H1 (cell line): ENCODE measurements at regions not wholly inside any gene's neighbourhood (a gene's known extent, or its start where the extent isn't known, plus 50 kb on each side); places are given as distances from the start of the nearest gene placed in this dataset.

Experiments used
- CTCF ChIA-PET: fragments of 300-600 bp; sonication (Branson Sonifier 250); formaldehyde crosslinking; loops from one replicate; lab custom pipeline; 2021; ENCODE audit not compliant: partially characterized antibody; lab: Charles Lee
- POLR2A ChIA-PET: fragments of 300-600 bp; sonication (Branson Sonifier 250); formaldehyde crosslinking; loops from one replicate; lab custom pipeline; 2021; ENCODE audit warnings: inconsistent platforms; ENCODE audit not compliant: partially characterized antibody; lab: Charles Lee
- DNase-seq, 2 experiments: peaks; one replicate each; pipeline versions ENCODE4 v3.0.0 to v3.0.0-alpha.2; 2010 to 2022; ENCODE audit warnings: low spot score in 2 of 2, low read depth in 1 of 2, mixed read lengths in 1 of 2
- FAIRE-seq: peaks from 2 replicates; lab custom pipeline; 2011; peaks lifted over from hg19 to GRCh38; lab: Jason Lieb, UNC
- H2AFZ ChIP-seq: 2 replicates; pipeline ENCODE4 v1.8.1; 2012; ENCODE audit warnings: low read length, inconsistent platforms
- H2AK5ac ChIP-seq: 2 replicates; pipeline ENCODE4 v1.6.1; 2013; ENCODE audit warnings: low read depth, low read length
- H2BK120ac ChIP-seq: replicated peaks from 2 replicates; pipeline ENCODE3; 2013; ENCODE audit warnings: low read depth, low read length, inconsistent platforms
- H2BK12ac ChIP-seq: 2 replicates; pipeline ENCODE4 v1.6.1; 2013; ENCODE audit warnings: low read depth, low read length
- H2BK15ac ChIP-seq: 2 replicates; pipeline ENCODE4 v1.6.1; 2013; ENCODE audit warnings: low read length
- H2BK20ac ChIP-seq: 2 replicates; pipeline ENCODE4 v1.6.1; 2013; ENCODE audit warnings: low read length
- H2BK5ac ChIP-seq: 2 replicates; pipeline ENCODE4 v1.6.1; 2013; ENCODE audit warnings: low read depth, low read length
- H3K14ac ChIP-seq: 2 replicates; pipeline ENCODE4 v1.6.1; 2013; ENCODE audit warnings: inconsistent platforms; ENCODE audit not compliant: insufficient read length
- H3K18ac ChIP-seq: 2 replicates; pipeline ENCODE4 v1.6.1; 2013; ENCODE audit warnings: low read length; ENCODE audit errors: extremely low read depth
- H3K23ac ChIP-seq: 2 replicates; pipeline ENCODE4 v1.6.1; 2013; ENCODE audit warnings: inconsistent platforms; ENCODE audit not compliant: insufficient read length
- H3K23me2 ChIP-seq: 2 replicates; pipeline ENCODE4 v1.6.1; 2013; ENCODE audit warnings: low read depth, low read length
- H3K27ac ChIP-seq: 2 replicates; pipeline ENCODE4 v1.6.1; 2011; ENCODE audit warnings: low read depth, low read length, inconsistent platforms
- H3K27me3 ChIP-seq, 4 experiments: replicated peaks in 1 of 4; 1 replicate in 1 of 4; 2 replicates in 3 of 4; pipeline versions ENCODE4 v1.6.1 to v1.8.1; 2011 to 2013; ENCODE audit warnings: low read length in 3 of 4, mild to moderate bottlenecking in 3 of 4, inconsistent platforms in 2 of 4, mixed read lengths in 2 of 4, moderate library complexity in 1 of 4; ENCODE audit not compliant: control insufficient read depth in 3 of 4, insufficient read depth in 3 of 4; ENCODE audit errors: extremely low read depth in 1 of 4
- H3K36me3 ChIP-seq, 4 experiments: 2 replicates each; pipeline versions ENCODE4 v1.6.1 to v1.8.1; 2011 to 2013; ENCODE audit warnings: mild to moderate bottlenecking in 4 of 4, low read length in 3 of 4, moderate library complexity in 2 of 4, control low read depth in 1 of 4, inconsistent platforms in 1 of 4; ENCODE audit not compliant: insufficient read depth in 4 of 4, control insufficient read depth in 2 of 4
- H3K4ac ChIP-seq: replicated peaks from 2 replicates; pipeline ENCODE3; 2013; ENCODE audit warnings: low read length, low read depth, mixed read lengths, inconsistent platforms; ENCODE audit not compliant: insufficient read length
- H3K4me1 ChIP-seq, 4 experiments: replicated peaks in 1 of 4; 1 replicate in 1 of 4; 2 replicates in 3 of 4; pipeline versions ENCODE4 v1.6.1 to v1.8.1; 2011 to 2013; ENCODE audit warnings: low read length in 3 of 4, inconsistent platforms in 2 of 4, mixed read lengths in 1 of 4; ENCODE audit not compliant: insufficient read depth in 4 of 4, control insufficient read depth in 3 of 4
- H3K4me2 ChIP-seq, 2 experiments: 2 replicates each; pipeline versions ENCODE4 v1.6.1 to v1.8.1; 2011 to 2013; ENCODE audit warnings: low read depth in 2 of 2, low read length in 2 of 2, control low read depth in 1 of 2, inconsistent platforms in 1 of 2, mild to moderate bottlenecking in 1 of 2; ENCODE audit not compliant: insufficient read depth in 1 of 2
- H3K4me3 ChIP-seq, 4 experiments: fragments of 200-600, 300-600 bp in 1 of 4; sonication (generic), shearing (Covaris generic), sonication (Bioruptor Twin) in 1 of 4; 2 replicates each; pipeline versions ENCODE4 v1.5.1 to v1.8.1; 2011 to 2016; ENCODE audit warnings: low read length in 4 of 4, low read depth in 3 of 4, control low read depth in 2 of 4, inconsistent platforms in 2 of 4, mild to moderate bottlenecking in 2 of 4, mixed read lengths in 1 of 4, moderate library complexity in 1 of 4; ENCODE audit not compliant: insufficient read depth in 2 of 4; ENCODE audit errors: extremely low read depth in 1 of 4
- H3K56ac ChIP-seq: replicated peaks from 2 replicates; pipeline ENCODE3; 2013; ENCODE audit warnings: low read depth, mild to moderate bottlenecking, mixed read lengths, low read length, inconsistent platforms; ENCODE audit not compliant: insufficient read length
- H3K79me1 ChIP-seq: 2 replicates; pipeline ENCODE4 v1.6.1; 2013; ENCODE audit warnings: low read depth, low read length, control low read depth
- H3K79me2 ChIP-seq, 2 experiments: 2 replicates each; pipeline versions ENCODE4 v1.6.1 to v1.8.1; 2012 to 2013; ENCODE audit warnings: low read length in 2 of 2, mild to moderate bottlenecking in 2 of 2, inconsistent platforms in 1 of 2; ENCODE audit not compliant: insufficient read depth in 2 of 2, control insufficient read depth in 1 of 2
- H3K9ac ChIP-seq, 4 experiments: replicated peaks in 1 of 4; 1 replicate in 1 of 4; 2 replicates in 3 of 4; pipeline versions ENCODE4 v1.6.1 to v1.8.1; 2011 to 2013; ENCODE audit warnings: low read depth in 3 of 4, low read length in 3 of 4, control low read depth in 2 of 4, mild to moderate bottlenecking in 2 of 4, moderate library complexity in 2 of 4, inconsistent platforms in 1 of 4; ENCODE audit errors: extremely low read depth in 1 of 4
- H3K9me3 ChIP-seq, 2 experiments: 2 replicates each; pipeline versions ENCODE4 v1.6.1 to v1.8.1; 2012 to 2013; ENCODE audit warnings: mild to moderate bottlenecking in 2 of 2, moderate library complexity in 2 of 2, control low read depth in 1 of 2, inconsistent platforms in 1 of 2, low read depth in 1 of 2, low read length in 1 of 2, mixed read lengths in 1 of 2; ENCODE audit not compliant: insufficient read depth in 2 of 2
- H4K20me1 ChIP-seq, 2 experiments: replicated peaks in 1 of 2; 2 replicates each; pipeline versions ENCODE3 to v1.8.1; 2011 to 2013; ENCODE audit warnings: inconsistent platforms in 2 of 2, low read length in 2 of 2, mild to moderate bottlenecking in 1 of 2; ENCODE audit not compliant: insufficient read depth in 2 of 2, control insufficient read depth in 1 of 2
- H4K5ac ChIP-seq: 2 replicates; pipeline ENCODE4 v1.6.1; 2013; ENCODE audit warnings: low read length, low read depth, mixed read lengths, inconsistent platforms; ENCODE audit not compliant: insufficient read length
- H4K8ac ChIP-seq: 2 replicates; pipeline ENCODE4 v1.8.0; 2013; ENCODE audit warnings: mild to moderate bottlenecking, moderate library complexity, low read length, inconsistent platforms; ENCODE audit not compliant: insufficient read depth; ENCODE audit errors: extremely low read depth
- H4K91ac ChIP-seq: replicated peaks from 2 replicates; pipeline ENCODE3; 2013; ENCODE audit warnings: low read length, mixed read lengths, inconsistent platforms; ENCODE audit not compliant: insufficient read length
- BRCA1 ChIP-seq: IDR thresholded peaks from 2 replicates; pipeline ENCODE4 v1.6.1; 2012; ENCODE audit warnings: low read depth, low read length, improper control_type of control experiment
- GTF2F1 ChIP-seq: IDR thresholded peaks from 2 replicates; pipeline ENCODE4 v1.6.1; 2012; ENCODE audit warnings: low read depth, low read length, improper control_type of control experiment, borderline replicate concordance
- NRF1 ChIP-seq: IDR thresholded peaks from 2 replicates; pipeline ENCODE4 v1.6.1; 2011; ENCODE audit warnings: mild to moderate bottlenecking, low read depth, low read length, improper control_type of control experiment
- SP4 ChIP-seq: IDR thresholded peaks from 2 replicates; pipeline ENCODE4 v1.6.1; 2012; ENCODE audit warnings: low read length, inconsistent platforms
- YY1 ChIP-seq: IDR thresholded peaks from 2 replicates; pipeline ENCODE4 v1.6.1; 2011; ENCODE audit warnings: low read depth, mild to moderate bottlenecking, low read length
- WGBS, 2 experiments: shearing (Covaris generic) in 1 of 2; methylation state at CpG; one replicate each; pipeline versions ENCODE4 v1.1.6 to v1.1.7; 2013 to 2015; ENCODE audit warnings: low lambda C conversion rate in 2 of 2, mixed read lengths in 2 of 2, inconsistent platforms in 1 of 2, low coverage in 1 of 2, missing lambda C conversion rate in 1 of 2; ENCODE audit not compliant: insufficient replicate concordance in 2 of 2, insufficient coverage in 1 of 2, insufficient read length in 1 of 2; ENCODE audit errors: extremely low coverage in 1 of 2, missing lambda C conversion rate in 1 of 2; 5-methylcytosine and 5-hydroxymethylcytosine counted together

GRCh38 chr5:68744206-68744605 lies 349.6 kb upstream of the SLC30A5 start:
- H2BK120ac ChIP-seq: no peak overlapping the region
- no peak overlapping the region for H3K9ac ChIP-seq
- DNase-seq (no peak), FAIRE-seq (no peak)
- H2BK15ac ChIP-seq: no peak overlapping the region
- H2AK5ac ChIP-seq: no peak overlapping the region
- no peak for TF ChIP-seq SP4
- no peak for TF ChIP-seq NRF1
- no peak for TF ChIP-seq GTF2F1
- no peak for TF ChIP-seq YY1
- TF ChIP-seq BRCA1: no peak
- H4K20me1 ChIP-seq: no peaks in the 10 kb centered on the region
- H4K8ac ChIP-seq: no peak overlapping the region
- H3K14ac ChIP-seq: no peak overlapping the region
- no peaks in the 10 kb centered on the region for H3K9me3 ChIP-seq
- H2AFZ ChIP-seq: no peak overlapping the region
- no peaks in the 10 kb centered on the region for H3K79me2 ChIP-seq
- ChIA-PET CTCF (interaction anchor here (0.7 to 1.3 kb wide), 3 partner anchors 20 to 456 kb away, joined by 3 read pairs; no protein-coding TSS in a partner anchor), POLR2A (no interaction called here)
- H3K27ac ChIP-seq: no peak overlapping the region
- H3K4ac ChIP-seq: no peak overlapping the region
- no peak overlapping the region for H2BK12ac ChIP-seq
- no peaks in the 10 kb centered on the region for H3K23me2 ChIP-seq
- no peak overlapping the region for H2BK5ac ChIP-seq
- H3K36me3 ChIP-seq: no peaks in the 10 kb centered on the region
- H4K91ac ChIP-seq: no peak overlapping the region
- no peak overlapping the region for H3K56ac ChIP-seq
- no peaks in the 10 kb centered on the region for H3K27me3 ChIP-seq
- H3K4me2 ChIP-seq: no peak overlapping the region
- no peaks in the 10 kb centered on the region for H3K79me1 ChIP-seq
- H3K23ac ChIP-seq: no peak overlapping the region
- no peak overlapping the region for H2BK20ac ChIP-seq
- no peak overlapping the region for H3K18ac ChIP-seq
- no peak overlapping the region for H3K4me3 ChIP-seq
- 96% methylated on average over 4 of the region's 4 CpGs; no CpG with 5 or more reads in 1 of the 2 experiments for WGBS, 2 experiments
- no peak overlapping the region for H4K5ac ChIP-seq
- H3K4me1 ChIP-seq: peaks cover 0 to 5% (median 2%) of the 10 kb centered on the region in 4 experiments; a peak in 2 of 7 replicates
